IPS-15b (cell line): ENCODE measurements at regions not wholly inside any gene's neighbourhood (a gene's known extent, or its start where the extent isn't known, plus 50 kb on each side); places are given as distances from the start of the nearest gene placed in this dataset.

Experiments used
- H3K27me3 ChIP-seq: one replicate; pipeline ENCODE4 v1.6.1; 2013; ENCODE audit warnings: low read length; ENCODE audit not compliant: control insufficient read depth, insufficient read depth
- H3K36me3 ChIP-seq: one replicate; pipeline ENCODE4 v1.6.1; 2013; ENCODE audit warnings: low read length; ENCODE audit not compliant: control insufficient read depth, insufficient read depth
- H3K4me1 ChIP-seq: one replicate; pipeline ENCODE4 v1.6.1; 2013; ENCODE audit warnings: mild to moderate bottlenecking, low read length; ENCODE audit not compliant: control insufficient read depth, insufficient read depth
- H3K4me3 ChIP-seq: one replicate; pipeline ENCODE4 v1.5.1; 2013; ENCODE audit warnings: low read depth, low read length
- H3K9ac ChIP-seq: one replicate; pipeline ENCODE4 v1.6.1; 2013; ENCODE audit warnings: low read depth, mild to moderate bottlenecking, low read length
- H3K9me3 ChIP-seq: one replicate; pipeline ENCODE4 v1.6.1; 2013; ENCODE audit warnings: mild to moderate bottlenecking, low read length; ENCODE audit not compliant: control insufficient read depth, insufficient read depth

DNA sequence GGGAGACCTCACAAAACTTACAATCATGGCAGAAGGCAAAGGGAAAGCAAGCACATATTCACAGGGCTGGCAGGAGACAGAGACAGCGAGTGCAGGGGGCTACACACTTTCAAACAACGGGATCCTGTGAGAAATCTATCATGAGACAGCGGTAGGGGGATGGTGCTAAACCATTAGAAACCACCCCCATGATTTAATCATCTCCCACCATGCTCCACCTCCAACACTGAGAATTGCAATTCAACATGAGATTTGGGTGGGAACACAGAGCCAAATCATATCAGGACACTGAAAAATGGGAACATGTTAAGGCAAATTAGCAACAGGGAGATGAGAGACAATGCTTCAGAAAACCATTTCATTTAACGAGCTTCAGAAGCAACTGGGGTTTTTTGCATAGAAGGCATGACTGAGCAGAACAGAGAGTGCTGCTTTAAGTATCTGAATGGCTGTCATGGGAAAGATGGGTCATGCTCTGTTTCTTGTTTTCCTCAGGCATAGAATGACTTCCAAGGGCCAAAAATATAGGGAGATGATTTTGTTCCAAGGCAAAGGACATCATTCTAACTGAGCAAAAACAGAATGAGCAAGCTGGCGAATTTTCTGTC is 100.8 kb upstream of the MAP2 start:
- no peak overlapping the region for H3K4me3 ChIP-seq
- no peaks in the 10 kb centered on the region for H3K36me3 ChIP-seq
- no peak overlapping the region for H3K9ac ChIP-seq
- H3K4me1 ChIP-seq, result peaks cover 7% of the 10 kb centered on the region
- H3K27me3 ChIP-seq, result no peaks in the 10 kb centered on the region
- H3K9me3 ChIP-seq, result no peaks in the 10 kb centered on the region

DNA sequence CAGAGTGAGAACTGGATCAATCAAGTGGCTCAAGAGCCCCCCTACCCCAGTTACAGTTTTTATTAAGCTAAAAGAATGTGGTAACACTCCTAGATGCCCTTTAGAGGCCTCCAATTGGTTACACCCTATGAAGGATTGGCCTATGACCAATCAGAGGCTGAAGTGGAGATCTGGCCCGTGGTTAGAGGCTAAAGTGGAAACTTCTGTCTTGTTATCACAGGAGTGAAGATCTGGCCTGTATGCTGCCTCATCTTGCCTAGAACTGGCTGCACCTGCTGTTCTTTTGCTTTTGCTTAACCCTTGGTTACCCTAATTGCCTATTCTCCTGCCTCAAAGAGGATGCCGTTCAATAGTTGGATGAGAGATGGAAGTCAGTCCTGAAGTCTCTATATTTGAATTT is 100.1 kb upstream of the MAP2 start:
- peaks cover 7% of the 10 kb centered on the region for H3K4me1 ChIP-seq
- H3K27me3 ChIP-seq, result no peaks in the 10 kb centered on the region
- H3K36me3 ChIP-seq, result no peaks in the 10 kb centered on the region
- no peak overlapping the region for H3K9ac ChIP-seq
- no peaks in the 10 kb centered on the region for H3K9me3 ChIP-seq
- no peak overlapping the region for H3K4me3 ChIP-seq

DNA sequence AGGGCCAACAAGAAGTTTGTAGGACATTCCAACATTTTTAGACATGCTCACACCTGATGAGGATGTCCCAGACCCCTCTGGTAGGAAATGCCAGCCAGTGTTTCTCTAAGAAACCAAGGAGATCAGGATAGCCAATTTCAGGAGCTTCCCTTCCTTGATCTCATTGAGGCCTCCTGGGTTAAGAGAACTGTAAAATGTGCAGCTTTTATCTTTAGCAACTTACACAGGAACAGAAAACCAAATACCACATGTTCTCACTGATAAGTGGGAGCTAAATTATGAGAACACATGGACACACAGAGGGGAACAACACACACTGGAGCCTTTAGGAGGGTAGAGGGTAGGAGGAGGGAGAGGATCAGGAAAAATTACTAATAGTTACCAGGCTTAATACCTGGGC is 99.6 kb upstream of the MAP2 start:
- no peaks in the 10 kb centered on the region for H3K27me3 ChIP-seq
- H3K36me3 ChIP-seq, result no peaks in the 10 kb centered on the region
- H3K9me3 ChIP-seq, result no peaks in the 10 kb centered on the region
- H3K4me3 ChIP-seq, result no peak overlapping the region
- H3K4me1 ChIP-seq, result peaks cover 7% of the 10 kb centered on the region
- H3K9ac ChIP-seq, result no peak overlapping the region

DNA sequence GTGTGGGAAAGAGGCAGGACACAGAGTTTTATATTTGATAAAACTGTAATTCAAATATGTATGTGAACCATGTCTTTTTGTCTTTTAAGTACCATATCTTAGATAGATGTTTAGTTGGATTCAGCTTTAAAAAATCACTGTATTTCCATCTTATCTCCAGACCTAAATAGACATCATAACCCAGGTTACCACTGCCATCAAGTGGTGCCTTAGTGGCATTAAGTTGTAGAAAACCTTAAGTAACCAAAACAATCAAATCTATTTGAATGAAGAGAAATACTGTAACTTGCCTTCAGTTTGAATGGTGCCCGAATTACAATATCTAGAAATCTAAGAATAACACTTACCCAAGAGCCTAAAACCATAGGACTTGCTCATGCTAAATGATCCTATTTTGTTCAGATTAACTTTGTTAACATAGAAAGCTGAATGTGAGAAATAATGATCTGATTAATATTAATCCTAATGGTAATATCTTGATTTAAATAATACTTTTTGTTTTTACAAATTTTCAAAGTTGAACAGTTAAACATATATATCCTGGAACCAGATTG is 92.5 kb upstream of the MAP2 start:
- Histone ChIP-seq H3K9ac (no peak overlapping the region), H3K36me3 (no peaks in the 10 kb centered on the region), H3K27me3 (peaks cover 9% of the 10 kb centered on the region), H3K9me3 (no peaks in the 10 kb centered on the region), H3K4me3 (no peak overlapping the region), H3K4me1 (no peaks in the 10 kb centered on the region)

DNA sequence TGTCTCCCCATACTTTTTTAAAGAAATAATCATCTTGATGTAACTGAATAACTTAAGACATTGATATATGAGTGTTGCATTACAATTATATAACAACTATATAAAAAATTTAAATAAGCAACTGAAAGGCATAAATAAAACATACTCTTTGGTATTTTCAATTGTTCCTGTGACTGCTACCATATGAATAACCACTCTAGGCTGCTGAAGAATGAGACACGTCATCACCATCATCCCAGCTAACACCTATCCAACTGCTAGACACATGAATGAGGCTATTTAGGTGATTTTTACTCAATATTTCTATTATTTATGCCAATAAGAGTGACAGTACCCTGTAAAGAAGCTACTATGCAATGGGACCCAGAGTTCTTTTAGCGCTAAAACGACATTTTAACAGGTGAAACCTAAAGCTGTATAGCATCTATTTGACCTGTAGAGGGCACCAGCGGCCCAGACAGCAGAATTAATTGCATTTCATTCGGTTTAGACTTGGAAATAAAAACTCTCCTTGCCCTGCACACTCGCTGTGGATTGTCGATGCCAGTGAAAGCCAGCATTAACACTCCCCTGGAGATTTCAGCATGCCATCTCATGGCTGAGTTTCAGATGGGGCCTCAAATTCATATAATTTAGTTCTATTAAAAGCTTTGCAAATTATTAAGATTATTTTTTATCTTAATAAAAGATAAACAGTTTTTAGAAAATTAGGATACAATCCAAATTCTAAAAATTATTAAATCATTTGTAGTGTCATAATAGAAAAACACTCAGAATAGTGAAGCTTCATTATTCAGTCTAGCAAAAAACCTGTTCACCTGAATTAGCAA is 89.4 kb upstream of the MAP2 start:
- no peak overlapping the region for H3K9ac ChIP-seq
- H3K4me1 ChIP-seq, result no peaks in the 10 kb centered on the region
- H3K4me3 ChIP-seq, result no peak overlapping the region
- no peaks in the 10 kb centered on the region for H3K36me3 ChIP-seq
- H3K9me3 ChIP-seq, result no peaks in the 10 kb centered on the region
- peaks cover 9% of the 10 kb centered on the region for H3K27me3 ChIP-seq

DNA sequence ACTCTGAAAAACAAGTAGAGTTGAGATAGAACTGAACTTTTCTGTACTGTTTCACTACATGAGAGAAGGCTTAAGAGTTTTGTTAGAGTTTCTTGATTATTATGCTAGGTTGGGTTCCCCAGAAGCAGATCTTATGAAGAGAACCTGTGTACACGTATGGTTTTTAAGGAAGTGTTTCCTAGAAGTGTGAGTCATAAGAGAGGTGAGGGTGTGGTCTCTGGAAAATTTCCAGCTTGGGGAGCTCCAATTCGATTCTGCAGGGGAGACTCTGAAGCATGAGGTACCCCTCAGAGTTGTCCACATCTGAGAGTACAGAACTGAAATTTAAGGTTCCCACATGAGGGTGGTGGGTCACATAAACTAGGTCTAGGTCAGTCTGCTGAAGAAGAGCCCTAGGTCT is 83.3 kb upstream of the MAP2 start:
- no peak overlapping the region for H3K4me3 ChIP-seq
- no peaks in the 10 kb centered on the region for H3K36me3 ChIP-seq
- no peaks in the 10 kb centered on the region for H3K27me3 ChIP-seq
- H3K4me1 ChIP-seq, result no peaks in the 10 kb centered on the region
- H3K9me3 ChIP-seq, result no peaks in the 10 kb centered on the region
- H3K9ac ChIP-seq, result no peak overlapping the region

DNA sequence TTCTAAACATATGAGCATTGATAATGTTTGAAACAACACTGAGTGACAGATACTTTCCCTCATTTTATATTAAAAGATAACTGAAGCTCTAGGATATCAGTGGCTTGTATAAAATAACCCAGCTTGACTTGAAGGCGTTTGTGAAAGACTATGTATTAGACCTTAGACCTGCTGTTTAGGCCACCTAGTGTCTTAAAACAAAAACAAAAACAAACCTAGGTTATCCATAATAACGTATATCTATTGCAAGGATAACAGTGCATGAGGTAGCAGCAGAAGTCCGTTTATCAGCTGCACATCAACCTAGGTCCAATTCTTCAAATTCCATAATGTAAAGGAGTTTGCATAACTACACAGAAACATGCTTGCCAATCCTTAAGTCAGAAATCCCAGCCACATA is 79.5 kb upstream of the MAP2 start:
- H3K36me3 ChIP-seq, result no peaks in the 10 kb centered on the region
- H3K27me3 ChIP-seq, result no peaks in the 10 kb centered on the region
- no peak overlapping the region for H3K4me3 ChIP-seq
- no peaks in the 10 kb centered on the region for H3K9me3 ChIP-seq
- H3K4me1 ChIP-seq, result peaks cover 17% of the 10 kb centered on the region
- no peak overlapping the region for H3K9ac ChIP-seq

DNA sequence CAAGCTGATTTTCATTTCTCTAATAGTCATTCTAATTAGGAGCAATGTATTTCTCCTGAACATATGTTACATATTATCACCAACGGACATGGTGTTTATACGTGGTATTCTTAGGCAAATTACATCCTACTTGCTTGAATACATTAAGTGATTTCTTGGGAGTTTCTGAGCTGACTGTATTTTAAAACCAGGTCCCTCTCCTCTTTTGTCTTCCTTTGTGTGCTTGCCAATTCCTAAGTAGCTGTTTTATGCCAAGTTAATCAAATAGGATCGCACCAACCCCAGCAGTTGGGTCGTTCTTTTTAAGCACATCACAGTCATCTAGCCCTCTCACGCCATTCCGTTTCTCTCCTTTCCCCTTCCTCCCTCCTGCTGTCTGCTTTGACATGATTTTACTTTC is 75.4 kb upstream of the MAP2 start:
- peaks cover 17% of the 10 kb centered on the region for H3K4me1 ChIP-seq
- no peak overlapping the region for H3K4me3 ChIP-seq
- H3K36me3 ChIP-seq, result no peaks in the 10 kb centered on the region
- no peaks in the 10 kb centered on the region for H3K9me3 ChIP-seq
- H3K27me3 ChIP-seq, result no peaks in the 10 kb centered on the region
- H3K9ac ChIP-seq, result no peak overlapping the region

DNA sequence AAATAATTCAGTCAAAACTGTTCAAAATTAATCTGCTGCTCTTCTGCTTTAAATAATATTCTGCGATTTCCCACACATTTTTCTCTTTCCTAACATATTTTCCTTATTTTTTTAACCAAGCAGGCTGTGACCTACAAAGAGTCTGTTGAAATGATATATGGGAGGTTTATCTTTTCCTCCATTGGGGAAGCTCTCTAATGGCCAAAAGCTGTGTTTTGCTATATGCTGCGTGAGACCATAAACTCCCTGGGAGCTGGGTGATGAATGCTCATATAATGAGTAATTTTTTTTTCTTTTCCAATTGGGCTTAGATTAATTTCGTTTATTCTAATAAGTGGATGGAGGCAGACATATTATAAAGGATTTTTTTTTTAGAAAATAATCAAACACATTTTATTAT is 72.2 kb upstream of the MAP2 start:
- Histone ChIP-seq H3K36me3 (no peaks in the 10 kb centered on the region), H3K9ac (no peak overlapping the region), H3K27me3 (no peaks in the 10 kb centered on the region), H3K4me1 (peaks cover 13% of the 10 kb centered on the region), H3K9me3 (no peaks in the 10 kb centered on the region), H3K4me3 (no peak overlapping the region)

DNA sequence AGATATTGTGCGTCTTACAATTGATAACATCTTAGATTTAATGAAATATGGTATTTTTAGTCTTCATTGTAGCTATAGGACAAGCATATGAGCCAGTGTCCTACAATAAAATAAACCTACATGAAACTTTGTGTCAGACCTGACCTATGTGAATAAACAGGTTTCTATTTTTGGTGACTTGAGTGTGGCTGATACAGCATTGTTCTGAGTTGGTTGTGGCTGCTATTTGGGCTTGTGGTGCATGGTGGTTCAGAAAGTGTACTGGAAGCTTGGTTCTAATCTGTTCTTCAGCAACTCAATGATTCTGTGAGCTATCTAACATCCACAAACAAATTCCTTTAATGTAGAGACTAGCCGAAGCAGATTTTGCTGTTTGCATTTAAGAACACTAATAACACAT is 64.9 kb upstream of the MAP2 start:
- H3K4me1 ChIP-seq, result peaks cover 12% of the 10 kb centered on the region
- H3K9ac ChIP-seq, result no peak overlapping the region
- no peaks in the 10 kb centered on the region for H3K9me3 ChIP-seq
- H3K27me3 ChIP-seq, result no peaks in the 10 kb centered on the region
- no peak overlapping the region for H3K4me3 ChIP-seq
- H3K36me3 ChIP-seq, result no peaks in the 10 kb centered on the region

DNA sequence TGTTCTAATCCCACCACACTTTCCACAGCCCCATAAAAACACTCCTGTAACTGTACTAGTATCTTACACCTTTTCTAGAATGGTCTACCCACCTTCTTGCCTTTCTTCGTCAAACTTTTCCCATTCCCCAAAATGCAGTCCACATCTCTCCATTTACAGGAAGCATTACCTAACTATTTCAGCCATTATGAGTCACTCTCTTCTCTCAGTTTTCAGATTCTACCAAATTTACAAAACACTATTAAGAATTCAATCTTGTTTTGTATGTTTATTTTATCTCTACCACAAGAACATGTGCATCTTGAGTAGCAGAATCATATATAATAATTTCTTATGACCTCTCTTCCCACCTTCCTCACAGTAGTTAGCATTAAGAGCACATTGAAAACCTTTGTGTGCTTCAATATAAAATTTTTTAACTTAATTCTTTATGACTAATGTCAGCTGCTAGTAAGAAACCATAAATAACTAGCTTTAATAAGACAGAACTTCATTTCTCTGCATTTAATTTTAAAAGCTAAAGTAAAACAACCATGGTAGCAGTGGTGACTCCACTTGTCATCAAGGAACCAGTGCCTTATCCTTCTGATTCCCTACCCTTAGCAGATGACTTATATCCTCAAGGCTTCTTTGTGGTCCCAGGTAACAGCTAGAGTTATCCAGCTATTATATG is 56.6 kb upstream of the MAP2 start:
- no peaks in the 10 kb centered on the region for H3K9me3 ChIP-seq
- no peak overlapping the region for H3K4me3 ChIP-seq
- H3K36me3 ChIP-seq, result no peaks in the 10 kb centered on the region
- no peaks in the 10 kb centered on the region for H3K27me3 ChIP-seq
- no peak overlapping the region for H3K9ac ChIP-seq
- H3K4me1 ChIP-seq, result no peaks in the 10 kb centered on the region

DNA sequence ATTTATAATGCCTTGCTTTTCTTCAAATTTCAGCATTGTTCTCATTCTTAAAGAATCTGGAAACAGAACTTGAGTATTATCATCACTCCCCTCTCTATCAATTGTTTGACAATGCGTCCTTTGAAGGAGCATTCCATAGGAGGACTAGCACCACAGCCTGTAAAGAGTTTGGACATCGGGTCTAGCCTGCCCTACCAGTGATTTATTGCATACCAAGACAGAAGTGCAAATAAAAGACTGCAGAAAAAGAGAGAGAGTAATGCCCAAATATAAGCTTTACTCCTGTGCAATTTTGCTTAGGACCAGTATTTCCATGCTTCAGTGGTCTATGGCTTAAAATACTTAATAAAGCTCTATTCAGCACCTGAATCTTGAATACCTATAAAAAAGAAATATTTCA is 55.4 kb upstream of the MAP2 start:
- H3K4me3 ChIP-seq, result no peak overlapping the region
- H3K4me1 ChIP-seq, result no peaks in the 10 kb centered on the region
- H3K36me3 ChIP-seq, result no peaks in the 10 kb centered on the region
- no peak overlapping the region for H3K9ac ChIP-seq
- H3K9me3 ChIP-seq, result no peaks in the 10 kb centered on the region
- H3K27me3 ChIP-seq, result no peaks in the 10 kb centered on the region
